HCT116 (cell line): ENCODE measurements at regions not wholly inside any gene's neighbourhood (a gene's known extent, or its start where the extent isn't known, plus 50 kb on each side); places are given as distances from the start of the nearest gene placed in this dataset.

ENCODE experiments used
- ATAC-seq: fragments of 200-7000 bp; cut with Tn5 transposase; 2 replicates; pipeline ENCODE4 v1.9.1; 2020; ENCODE audit warnings: mild to moderate bottlenecking, moderate library complexity
- BruUV-seq: library from RNA; stranded (reverse); fragments of 400-500 nt; replicated peaks from 2 replicates; lab custom pipeline; 2021; lab: Mats Ljungman, UMichigan
- CTCF ChIA-PET: fragments of 300-600 bp; sonication (Branson Sonifier 250); formaldehyde crosslinking; loops from one replicate; lab custom pipeline; 2021; ENCODE audit warnings: antibody characterized with exemption; lab: Charles Lee
- POLR2A ChIA-PET: fragments of 300-600, 350-600 bp; sonication (Branson Sonifier 250); formaldehyde crosslinking; loops from one replicate; lab custom pipeline; 2021; ENCODE audit warnings: antibody characterized with exemption; lab: Charles Lee
- RAD21 ChIA-PET, 2 experiments: fragments of 300-600 bp; sonication (Branson Sonifier 250); formaldehyde crosslinking; loops; one replicate each; lab custom pipeline; 2023; ENCODE audit warnings: low total read pairs in 2 of 2; ENCODE audit not compliant: uncharacterized antibody in 2 of 2, unreplicated experiment in 2 of 2, low non-redundant PET in 1 of 2; lab: Charles Lee
- DNase-seq: peaks from one replicate; pipeline ENCODE4 v3.0.0-alpha.2; 2010; ENCODE audit warnings: low read depth, low spot score
- H2AFZ ChIP-seq: fragments of 200-600 bp; shearing (Covaris generic), sonication (generic); 2 replicates; pipeline ENCODE4 v1.6.1; 2017; ENCODE audit warnings: low read depth, mixed run types, mixed read lengths, antibody characterized with exemption, low read length; ENCODE audit not compliant: poor library complexity, severe bottlenecking
- H3K27ac ChIP-seq: 2 replicates; pipeline ENCODE4 v1.5.1; 2012; ENCODE audit warnings: low read depth, low read length
- H3K27me3 ChIP-seq: fragments of 200-600 bp; sonication (generic); 2 replicates; pipeline ENCODE4 v1.6.1; 2016; ENCODE audit warnings: mixed run types, low read length, mixed read lengths; ENCODE audit not compliant: insufficient read depth
- H3K36me3 ChIP-seq, 2 experiments: fragments of 200-500 bp in 1 of 2; fragments of 200-600 bp in 1 of 2; sonication (Bioruptor generic) in 1 of 2; sonication (generic) in 1 of 2; 2 replicates each; pipeline versions ENCODE4 v1.5.1 to v1.6.1; 2014 to 2016; ENCODE audit warnings: low read length in 2 of 2, inconsistent platforms in 1 of 2, mixed read lengths in 1 of 2, mixed run types in 1 of 2; ENCODE audit not compliant: insufficient read depth in 2 of 2, control insufficient read depth in 1 of 2
- H3K4me1 ChIP-seq, 2 experiments: fragments of 200-600 bp in 1 of 2; sonication (generic) in 1 of 2; 2 replicates each; pipeline versions ENCODE4 v1.5.1 to v1.6.1; 2012 to 2017; ENCODE audit warnings: low read length in 2 of 2, inconsistent platforms in 1 of 2, mild to moderate bottlenecking in 1 of 2, mixed read lengths in 1 of 2, mixed run types in 1 of 2, moderate library complexity in 1 of 2; ENCODE audit not compliant: insufficient read depth in 2 of 2, control insufficient read depth in 1 of 2
- H3K4me2 ChIP-seq: fragments of 200-600 bp; sonication (generic); 2 replicates; pipeline ENCODE4 v1.6.1; 2017; ENCODE audit warnings: mixed run types, low read length, mixed read lengths
- H3K4me3 ChIP-seq, 2 experiments: fragments of 200-600 bp in 1 of 2; sonication (generic) in 1 of 2; replicated peaks in 1 of 2; 2 replicates each; pipeline ENCODE4 v1.5.1; 2011 to 2016; ENCODE audit warnings: low read length in 2 of 2, control low read depth in 1 of 2, low read depth in 1 of 2, mild to moderate bottlenecking in 1 of 2, mixed read lengths in 1 of 2, mixed run types in 1 of 2
- H3K79me2 ChIP-seq: fragments of 200-600 bp; sonication (generic); 2 replicates; pipeline ENCODE4 v1.6.1; 2017; ENCODE audit warnings: mild to moderate bottlenecking, mixed run types, low read length, moderate library complexity, mixed read lengths; ENCODE audit not compliant: insufficient read depth
- H3K9ac ChIP-seq: fragments of 200-600 bp; sonication (generic); 2 replicates; pipeline ENCODE4 v1.6.1; 2016; ENCODE audit warnings: low read length, mixed read lengths
- H3K9me2 ChIP-seq: fragments of 200-600 bp; sonication (generic), shearing (Covaris generic); 2 replicates; pipeline ENCODE4 v1.6.1; 2017; ENCODE audit warnings: mixed run types, mild to moderate bottlenecking, moderate library complexity; ENCODE audit not compliant: insufficient read depth
- H3K9me3 ChIP-seq, 2 experiments: fragments of 200-500 bp in 1 of 2; fragments of 200-600 bp in 1 of 2; sonication (Bioruptor generic) in 1 of 2; sonication (generic) in 1 of 2; 2 replicates each; pipeline ENCODE4 v1.6.1; 2014 to 2017; ENCODE audit warnings: low read length in 2 of 2, mixed read lengths in 2 of 2, inconsistent platforms in 1 of 2, low read depth in 1 of 2, mild to moderate bottlenecking in 1 of 2, mixed run types in 1 of 2, moderate library complexity in 1 of 2; ENCODE audit not compliant: control insufficient read depth in 1 of 2, insufficient read depth in 1 of 2
- H4K20me1 ChIP-seq: fragments of 200-600 bp; sonication (generic), shearing (Covaris generic); 2 replicates; pipeline ENCODE4 v1.6.1; 2017; ENCODE audit warnings: mixed run types, mild to moderate bottlenecking, moderate library complexity; ENCODE audit not compliant: insufficient read depth
- CEBPB ChIP-seq: IDR thresholded peaks from 2 replicates; pipeline ENCODE4 v1.6.1; 2012; ENCODE audit warnings: low read depth
- ELF1 ChIP-seq: IDR thresholded peaks from 2 replicates; pipeline ENCODE4 v1.6.1; 2012; ENCODE audit warnings: low read depth, borderline replicate concordance
- EZH2 ChIP-seq: fragments of 200-600 bp; sonication (generic); IDR thresholded peaks from 2 replicates; pipeline ENCODE4 v1.6.1; 2017; ENCODE audit warnings: antibody characterized with exemption, mixed run types
- RAD21 ChIP-seq: IDR thresholded peaks from 2 replicates; pipeline ENCODE4 v1.6.1; 2012; ENCODE audit warnings: low read depth, mild to moderate bottlenecking
- SRF ChIP-seq: IDR thresholded peaks from 2 replicates; pipeline ENCODE4 v1.6.1; 2012; ENCODE audit warnings: low read depth
- YY1 ChIP-seq: IDR thresholded peaks from 2 replicates; pipeline ENCODE4 v1.6.1; 2011; ENCODE audit warnings: low read length, low read depth, moderate library complexity, mild to moderate bottlenecking; ENCODE audit not compliant: insufficient replicate concordance; ENCODE audit errors: extremely low read depth
- ZNF274 ChIP-seq: fragments of 200-500 bp; sonication (Bioruptor generic); IDR thresholded peaks from 2 replicates; pipeline ENCODE4 v1.6.1; 2014; ENCODE audit warnings: mild to moderate bottlenecking, low read depth, low read length, inconsistent platforms
- intact Hi-C: fragments of 100-400 bp; cut with micrococcal nuclease; formaldehyde crosslinking; loops from 2 replicates; pipeline ENCODE4 v1.10.0; 2022
- TF ChIP-seq, protein P1 (sequence below): IDR thresholded peaks from 2 replicates; pipeline ENCODE4 v1.6.1; 2012
- TF ChIP-seq, protein P2 (sequence below): IDR thresholded peaks from 2 replicates; pipeline ENCODE4 v1.6.1; 2012; ENCODE audit warnings: low read depth
- TF ChIP-seq, protein P3 (sequence below), 3 experiments: fragments of 200-600 bp in 1 of 3; sonication (generic) in 1 of 3; IDR thresholded peaks in 2 of 3; conservative IDR thresholded peaks in 1 of 3; 2 replicates each; pipeline ENCODE4 v1.5.1; 2012 to 2017; ENCODE audit warnings: low read depth in 2 of 3, low read length in 2 of 3, antibody characterized with exemption in 1 of 3, borderline replicate concordance in 1 of 3, control low read depth in 1 of 3, mild to moderate bottlenecking in 1 of 3, mixed read lengths in 1 of 3, mixed run types in 1 of 3, moderate library complexity in 1 of 3; ENCODE audit not compliant: insufficient read depth in 1 of 3

DNA sequence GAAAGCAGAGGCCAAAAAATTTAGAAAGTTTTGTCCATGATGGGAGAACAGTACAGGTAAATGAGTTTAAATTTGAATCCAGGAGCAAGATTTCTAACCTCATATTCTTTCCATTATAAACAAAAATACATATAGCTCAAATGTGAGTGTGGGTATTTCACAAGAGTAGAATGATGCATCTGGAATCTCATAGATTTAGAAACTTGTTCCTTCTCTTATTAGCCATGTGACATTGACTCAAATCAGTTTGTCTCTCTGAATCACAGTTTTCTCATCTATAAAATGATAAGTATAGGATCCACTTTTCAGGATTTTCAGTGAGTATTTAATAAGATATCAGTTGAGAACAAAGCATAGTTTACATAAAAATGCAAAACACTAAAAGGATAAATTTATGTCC is 436.3 kb upstream of the PAPPA start:
- Histone ChIP-seq H3K9me3 (no peaks in the 10 kb centered on the region), H3K4me2 (no peak overlapping the region), H3K27me3 (peaks cover 6% of the 10 kb centered on the region; the same call in 1 of the 2 replicates), H2AFZ (no peak overlapping the region), H3K9ac (no peak overlapping the region), H3K9me2 (no peaks in the 10 kb centered on the region), H4K20me1 (no peaks in the 10 kb centered on the region; the same call in 1 of the 2 replicates), H3K4me3 (no peak overlapping the region), H3K27ac (no peak overlapping the region), H3K79me2 (no peaks in the 10 kb centered on the region), H3K36me3 (no peaks in the 10 kb centered on the region), H3K4me1 (no peaks in the 10 kb centered on the region)
- ATAC-seq (no peak), DNase-seq (no peak)
- TF ChIP-seq YY1 = no peak
- TF ChIP-seq, protein P1, sequence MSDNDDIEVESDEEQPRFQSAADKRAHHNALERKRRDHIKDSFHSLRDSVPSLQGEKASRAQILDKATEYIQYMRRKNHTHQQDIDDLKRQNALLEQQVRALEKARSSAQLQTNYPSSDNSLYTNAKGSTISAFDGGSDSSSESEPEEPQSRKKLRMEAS = no peak
- TF ChIP-seq EZH2 = no peak
- no TSS peak for BruUV-seq
- intact Hi-C loops = no loop called here
- POLR2A ChIA-PET = no interaction called here
- RAD21 ChIA-PET = no interaction called here
- CTCF ChIA-PET = no interaction called here

DNA sequence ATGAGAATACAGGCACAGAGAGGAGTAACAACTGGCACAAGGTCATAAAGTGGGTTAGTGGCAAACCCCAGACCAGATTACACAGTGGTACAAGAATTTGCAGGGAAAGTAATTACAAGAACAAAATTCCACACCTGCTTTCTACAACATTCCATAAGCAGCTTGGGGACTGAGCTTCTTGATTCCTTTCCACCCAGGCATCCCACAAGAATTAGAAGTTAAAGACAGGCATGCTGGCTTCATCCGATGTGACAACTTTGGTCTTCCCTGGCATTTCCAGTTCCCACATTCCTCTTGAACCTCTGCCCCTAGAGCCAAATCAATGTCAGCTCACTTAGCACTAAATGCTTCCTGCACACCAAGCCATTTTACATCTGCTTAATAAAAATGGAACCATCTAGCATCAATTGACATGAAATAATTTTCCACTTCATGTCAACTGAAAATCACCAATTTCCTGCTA is 435.8 kb upstream of the PAPPA start:
- Histone ChIP-seq H3K36me3 (no peaks in the 10 kb centered on the region), H3K4me1 (no peaks in the 10 kb centered on the region), H2AFZ (no peak overlapping the region), H3K4me2 (no peak overlapping the region), H4K20me1 (no peaks in the 10 kb centered on the region; the same call in 1 of the 2 replicates), H3K27me3 (peaks cover 3% of the 10 kb centered on the region; the same call in 1 of the 2 replicates), H3K9me3 (no peaks in the 10 kb centered on the region), H3K9me2 (no peaks in the 10 kb centered on the region), H3K9ac (no peak overlapping the region), H3K27ac (no peak overlapping the region), H3K4me3 (no peak overlapping the region), H3K79me2 (no peaks in the 10 kb centered on the region)
- ChIA-PET RAD21 (no interaction called here), CTCF (no interaction called here), POLR2A (no interaction called here)
- no TSS peak for BruUV-seq
- DNase-seq (no peak), ATAC-seq (no peak)
- TF ChIP-seq YY1 = no peak
- TF ChIP-seq SRF = no peak
- TF ChIP-seq, protein P2, sequence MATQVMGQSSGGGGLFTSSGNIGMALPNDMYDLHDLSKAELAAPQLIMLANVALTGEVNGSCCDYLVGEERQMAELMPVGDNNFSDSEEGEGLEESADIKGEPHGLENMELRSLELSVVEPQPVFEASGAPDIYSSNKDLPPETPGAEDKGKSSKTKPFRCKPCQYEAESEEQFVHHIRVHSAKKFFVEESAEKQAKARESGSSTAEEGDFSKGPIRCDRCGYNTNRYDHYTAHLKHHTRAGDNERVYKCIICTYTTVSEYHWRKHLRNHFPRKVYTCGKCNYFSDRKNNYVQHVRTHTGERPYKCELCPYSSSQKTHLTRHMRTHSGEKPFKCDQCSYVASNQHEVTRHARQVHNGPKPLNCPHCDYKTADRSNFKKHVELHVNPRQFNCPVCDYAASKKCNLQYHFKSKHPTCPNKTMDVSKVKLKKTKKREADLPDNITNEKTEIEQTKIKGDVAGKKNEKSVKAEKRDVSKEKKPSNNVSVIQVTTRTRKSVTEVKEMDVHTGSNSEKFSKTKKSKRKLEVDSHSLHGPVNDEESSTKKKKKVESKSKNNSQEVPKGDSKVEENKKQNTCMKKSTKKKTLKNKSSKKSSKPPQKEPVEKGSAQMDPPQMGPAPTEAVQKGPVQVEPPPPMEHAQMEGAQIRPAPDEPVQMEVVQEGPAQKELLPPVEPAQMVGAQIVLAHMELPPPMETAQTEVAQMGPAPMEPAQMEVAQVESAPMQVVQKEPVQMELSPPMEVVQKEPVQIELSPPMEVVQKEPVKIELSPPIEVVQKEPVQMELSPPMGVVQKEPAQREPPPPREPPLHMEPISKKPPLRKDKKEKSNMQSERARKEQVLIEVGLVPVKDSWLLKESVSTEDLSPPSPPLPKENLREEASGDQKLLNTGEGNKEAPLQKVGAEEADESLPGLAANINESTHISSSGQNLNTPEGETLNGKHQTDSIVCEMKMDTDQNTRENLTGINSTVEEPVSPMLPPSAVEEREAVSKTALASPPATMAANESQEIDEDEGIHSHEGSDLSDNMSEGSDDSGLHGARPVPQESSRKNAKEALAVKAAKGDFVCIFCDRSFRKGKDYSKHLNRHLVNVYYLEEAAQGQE = no peak
- TF ChIP-seq RAD21 = no peak
- TF ChIP-seq CEBPB = no peak
- TF ChIP-seq ELF1 = no peak
- TF ChIP-seq, protein P3, sequence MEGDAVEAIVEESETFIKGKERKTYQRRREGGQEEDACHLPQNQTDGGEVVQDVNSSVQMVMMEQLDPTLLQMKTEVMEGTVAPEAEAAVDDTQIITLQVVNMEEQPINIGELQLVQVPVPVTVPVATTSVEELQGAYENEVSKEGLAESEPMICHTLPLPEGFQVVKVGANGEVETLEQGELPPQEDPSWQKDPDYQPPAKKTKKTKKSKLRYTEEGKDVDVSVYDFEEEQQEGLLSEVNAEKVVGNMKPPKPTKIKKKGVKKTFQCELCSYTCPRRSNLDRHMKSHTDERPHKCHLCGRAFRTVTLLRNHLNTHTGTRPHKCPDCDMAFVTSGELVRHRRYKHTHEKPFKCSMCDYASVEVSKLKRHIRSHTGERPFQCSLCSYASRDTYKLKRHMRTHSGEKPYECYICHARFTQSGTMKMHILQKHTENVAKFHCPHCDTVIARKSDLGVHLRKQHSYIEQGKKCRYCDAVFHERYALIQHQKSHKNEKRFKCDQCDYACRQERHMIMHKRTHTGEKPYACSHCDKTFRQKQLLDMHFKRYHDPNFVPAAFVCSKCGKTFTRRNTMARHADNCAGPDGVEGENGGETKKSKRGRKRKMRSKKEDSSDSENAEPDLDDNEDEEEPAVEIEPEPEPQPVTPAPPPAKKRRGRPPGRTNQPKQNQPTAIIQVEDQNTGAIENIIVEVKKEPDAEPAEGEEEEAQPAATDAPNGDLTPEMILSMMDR (IDR thresholded peaks at IDR 0.05 in 2 of 3, conservative IDR thresholded peaks at IDR 0.05 in 1 of 3; ENCODE audit: borderline replicate concordance in 1 of 3, insufficient read depth in 1 of 3, low read depth in 2 of 3, low read length in 2 of 3) = no peak
- no peak for TF ChIP-seq ZNF274
- TF ChIP-seq, protein P1 = no peak
- intact Hi-C loops = no loop called here
